Stimulated activated memory B cell treated with anti-CD40 and anti-IgM and Interleukin-4, amounts not matched to agents 10 μg/mL and 1 μg/mL and 100 μg/mL, for 72 hours (primary cell): ENCODE measurements at regions not wholly inside any gene's neighbourhood (a gene's known extent, or its start where the extent isn't known, plus 50 kb on each side); places are given as distances from the start of the nearest gene placed in this dataset.

Experiments
- ATAC-seq: fragments of 150-1000 bp; cut with Tn5 transposase; 2 replicates; pipeline ENCODE4 v1.10.0; 2021
- H3K27ac Mint-ChIP-seq: one replicate; pipeline ENCODE4 v1.8.0; 2022; ENCODE audit warnings: mild to moderate bottlenecking, mixed read lengths
- H3K27me3 Mint-ChIP-seq: one replicate; pipeline ENCODE4 v1.8.0; 2022; ENCODE audit warnings: mixed read lengths
- H3K36me3 Mint-ChIP-seq: one replicate; pipeline ENCODE4 v1.8.0; 2022; ENCODE audit warnings: mixed read lengths
- H3K4me1 Mint-ChIP-seq: one replicate; pipeline ENCODE4 v1.8.0; 2022; ENCODE audit warnings: mixed read lengths
- H3K4me3 Mint-ChIP-seq: one replicate; pipeline ENCODE4 v1.8.0; 2022; ENCODE audit warnings: mild to moderate bottlenecking, moderate library complexity, mixed read lengths
- H3K9me3 Mint-ChIP-seq: one replicate; pipeline ENCODE4 v1.8.0; 2022; ENCODE audit warnings: mixed read lengths

GRCh38 chr3:43215138-43215537 is 71.2 kb upstream of the SNRK start:
- no peak overlapping the region for H3K27ac Mint-ChIP-seq

GRCh38 chr3:43214616-43215015 is 71.7 kb upstream of the SNRK start:
- Mint-ChIP-seq H3K9me3 (no peaks in the 10 kb centered on the region), H3K36me3 (no peaks in the 10 kb centered on the region), H3K27me3 (peaks cover 16% of the 10 kb centered on the region), H3K27ac (no peak overlapping the region), H3K4me3 (no peak overlapping the region), H3K4me1 (no peaks in the 10 kb centered on the region)
- ATAC-seq: no peak

More at GRCh38 chr3:43215138-43215537, 71.2 kb upstream of the SNRK start:
- no peak overlapping the region for H3K4me3 Mint-ChIP-seq
- no peaks in the 10 kb centered on the region for H3K4me1 Mint-ChIP-seq
- no peak for ATAC-seq
- H3K9me3 Mint-ChIP-seq: no peaks in the 10 kb centered on the region
- no peaks in the 10 kb centered on the region for H3K36me3 Mint-ChIP-seq
- H3K27me3 Mint-ChIP-seq: peaks cover 15% of the 10 kb centered on the region

- H3K4me1 Mint-ChIP-seq: no peaks in the 10 kb centered on the region
- peaks cover 26% of the 10 kb centered on the region for H3K27me3 Mint-ChIP-seq
- no peak overlapping the region for H3K4me3 Mint-ChIP-seq
- H3K36me3 Mint-ChIP-seq: no peaks in the 10 kb centered on the region
- no peaks in the 10 kb centered on the region for H3K9me3 Mint-ChIP-seq
- no peak for ATAC-seq
- no peak overlapping the region for H3K27ac Mint-ChIP-seq
Observed at GRCh38 chr3:43213631-43214030, 72.7 kb upstream of the SNRK start.

- no peak for ATAC-seq
- no peaks in the 10 kb centered on the region for H3K9me3 Mint-ChIP-seq
- peaks cover 31% of the 10 kb centered on the region for H3K27me3 Mint-ChIP-seq
- no peaks in the 10 kb centered on the region for H3K36me3 Mint-ChIP-seq
- no peak overlapping the region for H3K4me3 Mint-ChIP-seq
- H3K4me1 Mint-ChIP-seq: no peaks in the 10 kb centered on the region
- no peak overlapping the region for H3K27ac Mint-ChIP-seq
Observed at GRCh38 chr3:43212914-43213611, 73.3 kb upstream of the SNRK start.

- H3K4me1 Mint-ChIP-seq: no peaks in the 10 kb centered on the region
- ATAC-seq: no peak
- no peaks in the 10 kb centered on the region for H3K9me3 Mint-ChIP-seq
- H3K4me3 Mint-ChIP-seq: no peak overlapping the region
- H3K36me3 Mint-ChIP-seq: no peaks in the 10 kb centered on the region
- peaks cover 34% of the 10 kb centered on the region for H3K27me3 Mint-ChIP-seq
- H3K27ac Mint-ChIP-seq: no peak overlapping the region
Observed at GRCh38 chr3:43211681-43212080, 74.7 kb upstream of the SNRK start.

GRCh38 chr3:43210049-43211027 is 76.0 kb upstream of the SNRK start:
- no peaks in the 10 kb centered on the region for H3K4me1 Mint-ChIP-seq
- H3K36me3 Mint-ChIP-seq: no peaks in the 10 kb centered on the region
- H3K9me3 Mint-ChIP-seq: no peaks in the 10 kb centered on the region
- no peak overlapping the region for H3K27ac Mint-ChIP-seq
- no peak for ATAC-seq
- peaks cover 40% of the 10 kb centered on the region for H3K27me3 Mint-ChIP-seq
- H3K4me3 Mint-ChIP-seq: no peak overlapping the region

GRCh38 chr3:43207628-43208085 is 78.7 kb upstream of the SNRK start:
- ATAC-seq: no peak
- H3K9me3 Mint-ChIP-seq: no peaks in the 10 kb centered on the region
- no peak overlapping the region for H3K4me3 Mint-ChIP-seq
- H3K27me3 Mint-ChIP-seq: peaks cover 40% of the 10 kb centered on the region
- H3K36me3 Mint-ChIP-seq: no peaks in the 10 kb centered on the region
- H3K4me1 Mint-ChIP-seq: no peaks in the 10 kb centered on the region
- H3K27ac Mint-ChIP-seq: no peak overlapping the region

GRCh38 chr3:43206632-43207031 is 79.7 kb upstream of the SNRK start:
- peaks cover 36% of the 10 kb centered on the region for H3K27me3 Mint-ChIP-seq
- no peaks in the 10 kb centered on the region for H3K4me1 Mint-ChIP-seq
- ATAC-seq: no peak
- no peaks in the 10 kb centered on the region for H3K36me3 Mint-ChIP-seq
- no peak overlapping the region for H3K4me3 Mint-ChIP-seq
- no peak overlapping the region for H3K27ac Mint-ChIP-seq
- no peaks in the 10 kb centered on the region for H3K9me3 Mint-ChIP-seq

GRCh38 chr3:43206105-43206504 is 80.2 kb upstream of the SNRK start:
- Mint-ChIP-seq H3K9me3 (no peaks in the 10 kb centered on the region), H3K27me3 (peaks cover 34% of the 10 kb centered on the region), H3K36me3 (no peaks in the 10 kb centered on the region), H3K27ac (no peak overlapping the region), H3K4me1 (no peaks in the 10 kb centered on the region), H3K4me3 (no peak overlapping the region)
- no peak for ATAC-seq

GRCh38 chr3:43203022-43203421 is 83.3 kb upstream of the SNRK start:
- Mint-ChIP-seq H3K27ac (no peak overlapping the region), H3K4me3 (no peak overlapping the region), H3K4me1 (no peaks in the 10 kb centered on the region), H3K27me3 (peaks cover 46% of the 10 kb centered on the region), H3K9me3 (peaks cover 9% of the 10 kb centered on the region), H3K36me3 (no peaks in the 10 kb centered on the region)
- no peak for ATAC-seq

GRCh38 chr3:43201581-43201980 is 84.8 kb upstream of the SNRK start:
- H3K9me3 Mint-ChIP-seq: peaks cover 9% of the 10 kb centered on the region
- no peaks in the 10 kb centered on the region for H3K36me3 Mint-ChIP-seq
- no peak overlapping the region for H3K27ac Mint-ChIP-seq
- no peak for ATAC-seq
- H3K4me1 Mint-ChIP-seq: no peaks in the 10 kb centered on the region
- peaks cover 50% of the 10 kb centered on the region for H3K27me3 Mint-ChIP-seq
- no peak overlapping the region for H3K4me3 Mint-ChIP-seq

- no peaks in the 10 kb centered on the region for H3K36me3 Mint-ChIP-seq
- peaks cover 38% of the 10 kb centered on the region for H3K27me3 Mint-ChIP-seq
- no peaks in the 10 kb centered on the region for H3K4me1 Mint-ChIP-seq
- no peak overlapping the region for H3K27ac Mint-ChIP-seq
- peaks cover 9% of the 10 kb centered on the region for H3K9me3 Mint-ChIP-seq
- no peak overlapping the region for H3K4me3 Mint-ChIP-seq
- ATAC-seq: no peak
Observed at GRCh38 chr3:43199645-43200306, 86.6 kb upstream of the SNRK start.

- H3K9me3 Mint-ChIP-seq: peaks cover 9% of the 10 kb centered on the region
- no peaks in the 10 kb centered on the region for H3K36me3 Mint-ChIP-seq
- peaks cover 41% of the 10 kb centered on the region for H3K27me3 Mint-ChIP-seq
- ATAC-seq: no peak
- no peak overlapping the region for H3K27ac Mint-ChIP-seq
- H3K4me1 Mint-ChIP-seq: no peaks in the 10 kb centered on the region
- H3K4me3 Mint-ChIP-seq: no peak overlapping the region
Observed at GRCh38 chr3:43198791-43199644, 87.3 kb upstream of the SNRK start.

GRCh38 chr3:43198301-43198700 is 88.0 kb upstream of the SNRK start:
- H3K27ac Mint-ChIP-seq: no peak overlapping the region
- no peaks in the 10 kb centered on the region for H3K4me1 Mint-ChIP-seq
- peaks cover 9% of the 10 kb centered on the region for H3K9me3 Mint-ChIP-seq
- H3K36me3 Mint-ChIP-seq: no peaks in the 10 kb centered on the region
- ATAC-seq: no peak
- peaks cover 46% of the 10 kb centered on the region for H3K27me3 Mint-ChIP-seq
- no peak overlapping the region for H3K4me3 Mint-ChIP-seq
